ENCODE measurements at regions not wholly inside any gene's neighbourhood (a gene's known extent, or its start where the extent isn't known, plus 50 kb on each side); places are given as distances from the start of the nearest gene placed in this dataset.

GRCh38 chr3:135690664-135691063 lies 274.9 kb upstream of the PPP2R3A start:
- H3K4me3 ChIP-seq (ENCODE audit: low read length), result no peak overlapping the region
- no peak for TF ChIP-seq CTCF (IDR thresholded peaks at IDR 0.05; ENCODE audit: low read depth, low read length)
- no peak for TF ChIP-seq EZH2phosphoT487 (IDR thresholded peaks at IDR 0.05; ENCODE audit: low read depth)
- no peaks in the 10 kb centered on the region for H4K20me1 ChIP-seq (ENCODE audit: insufficient read depth, low read length)
- H3K36me3 ChIP-seq (replicated peaks; ENCODE audit: low read depth, low read length), result no peaks in the 10 kb centered on the region
- H3K79me2 ChIP-seq (ENCODE audit: low read length), result no peaks in the 10 kb centered on the region
- H3K27ac ChIP-seq (ENCODE audit: low read length), result no peak overlapping the region
- no peaks in the 10 kb centered on the region for H3K4me1 ChIP-seq (ENCODE audit: low read length)
- H3K27me3 ChIP-seq (ENCODE audit: low read depth, low read length), result no peaks in the 10 kb centered on the region
- no peak overlapping the region for H2AFZ ChIP-seq (ENCODE audit: low read depth, low read length)
- no peak overlapping the region for H3K9ac ChIP-seq (ENCODE audit: low read length)
- H3K4me2 ChIP-seq (ENCODE audit: low read length), result no peak overlapping the region
- H3K9me3 ChIP-seq (ENCODE audit: insufficient read depth, low read length), result no peaks in the 10 kb centered on the region

GRCh38 chr3:135691240-135691639 lies 274.3 kb upstream of the PPP2R3A start:
- Histone ChIP-seq H3K27ac (ENCODE audit: low read length) (no peak overlapping the region), H3K9ac (ENCODE audit: low read length) (no peak overlapping the region), H2AFZ (ENCODE audit: low read depth, low read length) (no peak overlapping the region), H3K4me1 (ENCODE audit: low read length) (no peaks in the 10 kb centered on the region), H3K79me2 (ENCODE audit: low read length) (no peaks in the 10 kb centered on the region), H3K4me3 (ENCODE audit: low read length) (no peak overlapping the region), H3K36me3 (replicated peaks; ENCODE audit: low read depth, low read length) (no peaks in the 10 kb centered on the region), H4K20me1 (ENCODE audit: insufficient read depth, low read length) (no peaks in the 10 kb centered on the region), H3K4me2 (ENCODE audit: low read length) (no peak overlapping the region), H3K27me3 (ENCODE audit: low read depth, low read length) (no peaks in the 10 kb centered on the region), H3K9me3 (ENCODE audit: insufficient read depth, low read length) (no peaks in the 10 kb centered on the region)
- TF ChIP-seq EZH2phosphoT487 (IDR thresholded peaks at IDR 0.05; ENCODE audit: low read depth), result no peak

- H3K79me2 ChIP-seq (ENCODE audit: low read length), result no peaks in the 10 kb centered on the region
- no peaks in the 10 kb centered on the region for H3K27me3 ChIP-seq (ENCODE audit: low read depth, low read length)
- TF ChIP-seq CTCF (IDR thresholded peaks at IDR 0.05; ENCODE audit: low read depth, low read length) (no peak), EZH2phosphoT487 (IDR thresholded peaks at IDR 0.05; ENCODE audit: low read depth) (no peak)
- H3K36me3 ChIP-seq (replicated peaks; ENCODE audit: low read depth, low read length), result no peaks in the 10 kb centered on the region
- no peak overlapping the region for H3K4me3 ChIP-seq (ENCODE audit: low read length)
- no peaks in the 10 kb centered on the region for H4K20me1 ChIP-seq (ENCODE audit: insufficient read depth, low read length)
- H2AFZ ChIP-seq (ENCODE audit: low read depth, low read length), result no peak overlapping the region
- H3K4me1 ChIP-seq (ENCODE audit: low read length), result no peaks in the 10 kb centered on the region
- no peak overlapping the region for H3K27ac ChIP-seq (ENCODE audit: low read length)
- no peak overlapping the region for H3K9ac ChIP-seq (ENCODE audit: low read length)
- no peak overlapping the region for H3K4me2 ChIP-seq (ENCODE audit: low read length)
- no peaks in the 10 kb centered on the region for H3K9me3 ChIP-seq (ENCODE audit: insufficient read depth, low read length)
Observed at GRCh38 chr3:135694142-135694541, 271.4 kb upstream of the PPP2R3A start.

- no peaks in the 10 kb centered on the region for H3K9me3 ChIP-seq (ENCODE audit: insufficient read depth, low read length)
- no peaks in the 10 kb centered on the region for H3K79me2 ChIP-seq (ENCODE audit: low read length)
- no peak overlapping the region for H3K27ac ChIP-seq (ENCODE audit: low read length)
- H3K4me2 ChIP-seq (ENCODE audit: low read length), result no peak overlapping the region
- H3K36me3 ChIP-seq (replicated peaks; ENCODE audit: low read depth, low read length), result no peaks in the 10 kb centered on the region
- TF ChIP-seq EZH2phosphoT487 (IDR thresholded peaks at IDR 0.05; ENCODE audit: low read depth) (no peak), CTCF (IDR thresholded peaks at IDR 0.05; ENCODE audit: low read depth, low read length) (no peak)
- H3K4me3 ChIP-seq (ENCODE audit: low read length), result no peak overlapping the region
- no peaks in the 10 kb centered on the region for H3K4me1 ChIP-seq (ENCODE audit: low read length)
- peaks cover 5% of the 10 kb centered on the region; the same call in 1 of the 2 replicates for H3K27me3 ChIP-seq (ENCODE audit: low read depth, low read length)
- no peaks in the 10 kb centered on the region for H4K20me1 ChIP-seq (ENCODE audit: insufficient read depth, low read length)
- H2AFZ ChIP-seq (ENCODE audit: low read depth, low read length), result no peak overlapping the region
- H3K9ac ChIP-seq (ENCODE audit: low read length), result no peak overlapping the region
Observed at GRCh38 chr3:135699741-135700140, 265.8 kb upstream of the PPP2R3A start.
